Endothelial cell of umbilical vein (primary cell): ENCODE measurements at regions not wholly inside any gene's neighbourhood (a gene's known extent, or its start where the extent isn't known, plus 50 kb on each side); places are given as distances from the start of the nearest gene placed in this dataset.

Source experiments
- BruUV-seq: library from RNA; stranded (reverse); fragments of 400-500 nt; replicated peaks from 2 replicates; lab custom pipeline; 2021; lab: Mats Ljungman, UMichigan
- CTCF ChIA-PET: fragments of 300-600, 350-600 bp; sonication (Branson Sonifier 250); formaldehyde crosslinking; loops from one replicate; lab custom pipeline; 2021; ENCODE audit warnings: antibody characterized with exemption, inconsistent platforms; lab: Charles Lee
- POLR2A ChIA-PET: fragments of 300-600, 350-600 bp; sonication (Branson Sonifier 250); formaldehyde crosslinking; loops from one replicate; lab custom pipeline; 2021; ENCODE audit warnings: antibody characterized with exemption, inconsistent platforms; lab: Charles Lee
- DNase-seq: peaks from one replicate; pipeline ENCODE4 v3.0.0-alpha.2; 2011; ENCODE audit warnings: low read depth, low spot score
- FAIRE-seq: peaks from 2 replicates; lab custom pipeline; 2011; peaks lifted over from hg19 to GRCh38; lab: Jason Lieb, UNC
- H2AFZ ChIP-seq: 2 replicates; pipeline ENCODE4 v1.6.0; 2012; ENCODE audit warnings: low read depth, low read length, control low read depth, inconsistent platforms
- H3K27ac ChIP-seq: 2 replicates; pipeline ENCODE4 v1.5.1; 2011; ENCODE audit warnings: low read depth, mild to moderate bottlenecking, control low read depth, low read length, moderate library complexity; ENCODE audit not compliant: insufficient read depth
- H3K27me3 ChIP-seq, 2 experiments: 2 replicates each; pipeline versions ENCODE4 v1.6.0 to v1.6.1; 2011; ENCODE audit warnings: low read length in 2 of 2, mixed read lengths in 1 of 2; ENCODE audit not compliant: control insufficient read depth in 2 of 2, insufficient read depth in 2 of 2
- H3K36me3 ChIP-seq, 2 experiments: 2 replicates in 1 of 2; 3 replicates in 1 of 2; pipeline ENCODE4 v1.5.1; 2011; ENCODE audit warnings: low read length in 2 of 2, mild to moderate bottlenecking in 1 of 2, moderate library complexity in 1 of 2; ENCODE audit not compliant: control insufficient read depth in 2 of 2, insufficient read depth in 2 of 2; ENCODE audit errors: extremely low read depth in 1 of 2
- H3K4me1 ChIP-seq: 3 replicates; pipeline ENCODE4 v1.5.1; 2011; ENCODE audit warnings: mild to moderate bottlenecking, low read length; ENCODE audit not compliant: control insufficient read depth, insufficient read depth; ENCODE audit errors: extremely low read depth
- H3K4me2 ChIP-seq: 2 replicates; pipeline ENCODE4 v1.6.1; 2011; ENCODE audit warnings: low read length, control low read depth, mixed read lengths; ENCODE audit not compliant: insufficient read depth
- H3K4me3 ChIP-seq, 3 experiments: fragments of 200-600 bp in 1 of 3; sonication (generic), shearing (Covaris generic) in 1 of 3; replicated peaks in 1 of 3; 2 replicates each; pipeline ENCODE4 v1.5.1; 2011 to 2016; ENCODE audit warnings: control low read depth in 3 of 3, low read length in 3 of 3, mild to moderate bottlenecking in 2 of 3, inconsistent platforms in 1 of 3, low read depth in 1 of 3, moderate library complexity in 1 of 3; ENCODE audit not compliant: insufficient read depth in 1 of 3
- H3K79me2 ChIP-seq: 2 replicates; pipeline ENCODE4 v1.6.0; 2012; ENCODE audit warnings: low read length, inconsistent platforms; ENCODE audit not compliant: control insufficient read depth, insufficient read depth
- H3K9ac ChIP-seq: replicated peaks from 2 replicates; pipeline ENCODE3; 2011; ENCODE audit warnings: low read length, control low read depth; ENCODE audit not compliant: insufficient read depth; ENCODE audit errors: extremely low read depth
- H3K9me1 ChIP-seq: replicated peaks from 3 replicates; pipeline ENCODE4 v1.6.0; 2011; ENCODE audit warnings: mild to moderate bottlenecking, low read length; ENCODE audit not compliant: control insufficient read depth, insufficient read depth; ENCODE audit errors: extremely low read depth
- H3K9me3 ChIP-seq: replicated peaks from 2 replicates; pipeline ENCODE4 v1.5.1; 2012; ENCODE audit warnings: low read length, inconsistent platforms; ENCODE audit not compliant: control insufficient read depth, insufficient read depth
- H4K20me1 ChIP-seq: replicated peaks from 2 replicates; pipeline ENCODE3; 2011; ENCODE audit warnings: mild to moderate bottlenecking, low read length; ENCODE audit not compliant: control insufficient read depth, insufficient read depth; ENCODE audit errors: extremely low read depth
- EZH2 ChIP-seq: IDR thresholded peaks from 2 replicates; pipeline ENCODE4 v1.6.1; 2012; ENCODE audit warnings: borderline replicate concordance, low read depth, mild to moderate bottlenecking, moderate library complexity, low read length, inconsistent platforms; ENCODE audit not compliant: severe bottlenecking
- FOS ChIP-seq: IDR thresholded peaks from 2 replicates; pipeline ENCODE4 v1.6.1; 2011; ENCODE audit warnings: mild to moderate bottlenecking, low read length, moderate library complexity, borderline replicate concordance; ENCODE audit not compliant: insufficient read depth
- GATA2 ChIP-seq: IDR thresholded peaks from 2 replicates; pipeline ENCODE4 v1.7.0; 2011; ENCODE audit warnings: low read depth, mild to moderate bottlenecking, moderate library complexity, mixed read lengths, low read length; ENCODE audit not compliant: insufficient read length, insufficient read depth
- JUN ChIP-seq: IDR thresholded peaks from 2 replicates; pipeline ENCODE4 v1.6.1; 2011; ENCODE audit warnings: borderline replicate concordance, low read depth; ENCODE audit not compliant: insufficient read length, insufficient read depth
- MYC ChIP-seq: IDR thresholded peaks from one replicate; pipeline ENCODE4 v1.6.1; 2011; ENCODE audit warnings: mild to moderate bottlenecking, low read depth, low read length
- POLR2A ChIP-seq: IDR thresholded peaks from 2 replicates; pipeline ENCODE4 v1.6.1; 2012; ENCODE audit warnings: low read depth, mild to moderate bottlenecking, control low read depth, low read length
- POLR2AphosphoS5 ChIP-seq: IDR thresholded peaks from 2 replicates; pipeline ENCODE4 v1.6.1; 2012; ENCODE audit warnings: low read depth, mild to moderate bottlenecking, control low read depth, low read length, moderate library complexity; ENCODE audit not compliant: insufficient read depth
- dilution Hi-C: fragments of 300-500 bp; cut with MboI; formaldehyde crosslinking; loops from one replicate; pipeline ENCODE4 v1.15.0; 2019; ENCODE audit warnings: low sequenced_read_pairs; ENCODE audit not compliant: extremely low pct_ligation_motif_present
- intact Hi-C: fragments of 100-400 bp; cut with micrococcal nuclease; formaldehyde crosslinking; loops from one replicate; pipeline ENCODE4 v1.10.0; 2022
- TF ChIP-seq, protein P1 (sequence below), 2 donors: IDR thresholded peaks; 1 replicate in 1 of 2; 2 replicates in 1 of 2; pipeline ENCODE4 v1.5.1; 2011; ENCODE audit warnings: low read length in 2 of 2, mild to moderate bottlenecking in 2 of 2, moderate library complexity in 2 of 2, control low read depth in 1 of 2, inconsistent platforms in 1 of 2, low read depth in 1 of 2; ENCODE audit not compliant: insufficient read depth in 1 of 2; ENCODE audit errors: extremely low read depth in 1 of 2
- TF ChIP-seq, protein P2 (sequence below): IDR thresholded peaks from 2 replicates; pipeline ENCODE4 v1.6.1; 2011; ENCODE audit not compliant: insufficient read depth, insufficient read length

DNA sequence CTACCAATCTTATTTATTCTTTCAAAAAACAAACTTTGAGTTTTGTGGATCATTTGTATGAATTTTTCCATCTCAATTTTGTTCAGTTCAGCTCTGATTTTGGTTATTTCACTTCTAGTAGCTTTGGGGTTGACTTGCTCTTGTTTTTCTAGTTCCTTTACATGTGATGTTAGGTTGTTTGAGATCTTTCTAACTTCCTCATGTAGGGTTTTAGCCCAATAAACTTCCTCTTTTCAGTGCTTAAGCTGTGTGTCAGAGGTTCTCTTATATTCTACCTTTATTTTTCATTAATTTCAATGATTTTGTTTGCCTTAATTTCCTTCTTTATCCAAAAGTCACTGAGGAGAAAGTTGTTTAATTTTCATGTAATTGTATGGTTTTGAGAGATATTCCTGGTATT lies 860.4 kb upstream of the FBXO33 start:
- no TSS peak for BruUV-seq
- H3K79me2 ChIP-seq, result no peaks in the 10 kb centered on the region
- POLR2A ChIA-PET, result no interaction called here
- TF ChIP-seq POLR2A (no peak), JUN (no peak), FOS (no peak), POLR2AphosphoS5 (no peak), MYC (no peak), EZH2 (no peak), GATA2 (no peak)
- TF ChIP-seq, protein P1, sequence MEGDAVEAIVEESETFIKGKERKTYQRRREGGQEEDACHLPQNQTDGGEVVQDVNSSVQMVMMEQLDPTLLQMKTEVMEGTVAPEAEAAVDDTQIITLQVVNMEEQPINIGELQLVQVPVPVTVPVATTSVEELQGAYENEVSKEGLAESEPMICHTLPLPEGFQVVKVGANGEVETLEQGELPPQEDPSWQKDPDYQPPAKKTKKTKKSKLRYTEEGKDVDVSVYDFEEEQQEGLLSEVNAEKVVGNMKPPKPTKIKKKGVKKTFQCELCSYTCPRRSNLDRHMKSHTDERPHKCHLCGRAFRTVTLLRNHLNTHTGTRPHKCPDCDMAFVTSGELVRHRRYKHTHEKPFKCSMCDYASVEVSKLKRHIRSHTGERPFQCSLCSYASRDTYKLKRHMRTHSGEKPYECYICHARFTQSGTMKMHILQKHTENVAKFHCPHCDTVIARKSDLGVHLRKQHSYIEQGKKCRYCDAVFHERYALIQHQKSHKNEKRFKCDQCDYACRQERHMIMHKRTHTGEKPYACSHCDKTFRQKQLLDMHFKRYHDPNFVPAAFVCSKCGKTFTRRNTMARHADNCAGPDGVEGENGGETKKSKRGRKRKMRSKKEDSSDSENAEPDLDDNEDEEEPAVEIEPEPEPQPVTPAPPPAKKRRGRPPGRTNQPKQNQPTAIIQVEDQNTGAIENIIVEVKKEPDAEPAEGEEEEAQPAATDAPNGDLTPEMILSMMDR (IDR thresholded peaks at IDR 0.05; ENCODE audit: extremely low read depth in 1 of 2, insufficient read depth in 1 of 2, low read depth in 1 of 2, low read length in 2 of 2), result no peak
- TF ChIP-seq, protein P2, sequence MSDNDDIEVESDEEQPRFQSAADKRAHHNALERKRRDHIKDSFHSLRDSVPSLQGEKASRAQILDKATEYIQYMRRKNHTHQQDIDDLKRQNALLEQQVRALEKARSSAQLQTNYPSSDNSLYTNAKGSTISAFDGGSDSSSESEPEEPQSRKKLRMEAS, result no peak
- intact Hi-C loops, result no loop called here
- no peak overlapping the region for H3K27ac ChIP-seq
- no peaks in the 10 kb centered on the region for H3K4me1 ChIP-seq
- dilution Hi-C loops, result no loop called here
- no peak overlapping the region for H3K4me3 ChIP-seq
- no peak overlapping the region for H3K4me2 ChIP-seq
- CTCF ChIA-PET, result no interaction called here
- H2AFZ ChIP-seq, result no peak overlapping the region
- no peaks in the 10 kb centered on the region for H3K27me3 ChIP-seq
- FAIRE-seq, result no peak
- DNase-seq, result no peak
- H4K20me1 ChIP-seq, result no peaks in the 10 kb centered on the region
- H3K36me3 ChIP-seq, result no peaks in the 10 kb centered on the region
- H3K9me1 ChIP-seq, result no peaks in the 10 kb centered on the region
- H3K9ac ChIP-seq, result no peak overlapping the region
- no peaks in the 10 kb centered on the region for H3K9me3 ChIP-seq
